Stomach smooth muscle (tissue), 2 donors: ENCODE measurements at regions not wholly inside any gene's neighbourhood (a gene's known extent, or its start where the extent isn't known, plus 50 kb on each side); places are given as distances from the start of the nearest gene placed in this dataset.

Experiments
- H3K27ac ChIP-seq: one replicate; pipeline ENCODE4 v1.7.0; 2013; ENCODE audit warnings: mild to moderate bottlenecking, low read length, inconsistent platforms
- H3K27me3 ChIP-seq, 2 donors: one replicate each; pipeline ENCODE4 v1.7.0; 2013; ENCODE audit warnings: low read length in 2 of 2; ENCODE audit not compliant: insufficient read depth in 2 of 2, control insufficient read depth in 1 of 2
- H3K36me3 ChIP-seq, 2 donors: one replicate each; pipeline ENCODE4 v1.7.0; 2013; ENCODE audit warnings: low read length in 2 of 2; ENCODE audit not compliant: control insufficient read depth in 2 of 2, insufficient read depth in 2 of 2
- H3K4me1 ChIP-seq: one replicate; pipeline ENCODE4 v1.7.0; 2013; ENCODE audit warnings: low read length; ENCODE audit not compliant: control insufficient read depth, insufficient read depth
- H3K4me3 ChIP-seq, 2 donors: one replicate each; pipeline ENCODE4 v1.7.0; 2013; ENCODE audit warnings: low read length in 2 of 2
- H3K9ac ChIP-seq, 2 donors: one replicate each; pipeline ENCODE4 v1.7.0; 2013; ENCODE audit warnings: low read length in 2 of 2, mild to moderate bottlenecking in 1 of 2
- H3K9me3 ChIP-seq, 2 donors: one replicate each; pipeline ENCODE4 v1.7.0; 2013; ENCODE audit warnings: low read length in 2 of 2; ENCODE audit not compliant: control insufficient read depth in 2 of 2
- donor health status: healthy.
- donor health status: Pancreatic carcinoma.

- Histone ChIP-seq H3K27me3 (no peaks in the 10 kb centered on the region), H3K4me1 (no peaks in the 10 kb centered on the region), H3K4me3 (no peak overlapping the region), H3K9ac (no peak overlapping the region), H3K9me3 (peaks cover 4 to 14% of the 10 kb centered on the region in 2 donors), H3K27ac (no peak overlapping the region), H3K36me3 (no peaks in the 10 kb centered on the region)
Measured at GRCh38 chr19:28669804-28670203, 543.1 kb downstream of the UQCRFS1 start.

DNA sequence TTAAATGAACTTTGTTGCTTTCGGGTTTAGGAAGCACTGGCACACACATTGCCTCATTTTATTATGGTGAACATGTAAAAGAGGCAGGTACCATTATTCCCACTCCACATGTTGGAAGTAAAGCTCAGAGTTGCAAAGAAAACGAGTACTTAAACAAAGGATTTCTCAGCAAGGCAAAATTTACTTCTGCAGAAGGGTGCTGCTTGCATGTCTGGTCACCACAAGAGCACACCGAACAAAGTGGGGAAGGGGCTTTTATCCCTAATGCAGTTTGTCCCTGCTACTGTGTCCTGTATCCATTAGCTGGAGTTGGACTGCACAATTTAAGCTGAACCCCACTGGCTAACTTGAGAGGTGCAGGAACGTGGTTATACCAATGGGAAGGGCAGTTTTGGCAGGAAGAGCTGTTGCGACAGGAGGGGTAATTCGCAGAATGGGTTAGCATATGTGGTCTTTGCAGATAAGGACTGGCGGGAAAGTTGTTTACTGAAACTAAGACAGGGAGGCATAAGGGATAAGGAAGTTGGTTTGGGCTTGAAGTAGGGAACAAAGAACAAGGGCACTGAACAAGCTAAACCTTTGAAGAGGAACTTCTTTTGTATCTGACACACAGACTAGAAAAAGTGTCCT, 545.5 kb downstream of the UQCRFS1 start:
- Histone ChIP-seq H3K4me1 (no peaks in the 10 kb centered on the region), H3K4me3 (no peak overlapping the region), H3K9me3 (peaks cover 4 to 13% of the 10 kb centered on the region in 2 donors), H3K36me3 (no peaks in the 10 kb centered on the region), H3K9ac (no peak overlapping the region), H3K27me3 (no peaks in the 10 kb centered on the region), H3K27ac (no peak overlapping the region)

- H3K4me1 ChIP-seq = no peaks in the 10 kb centered on the region
- H3K9ac ChIP-seq = no peak overlapping the region
- peaks cover 4 to 11% of the 10 kb centered on the region in 2 donors for H3K9me3 ChIP-seq
- H3K27ac ChIP-seq = no peak overlapping the region
- no peak overlapping the region for H3K4me3 ChIP-seq
- H3K27me3 ChIP-seq = no peaks in the 10 kb centered on the region
- H3K36me3 ChIP-seq = no peaks in the 10 kb centered on the region
Measured at GRCh38 chr19:28665748-28666147, 547.2 kb downstream of the UQCRFS1 start.

DNA sequence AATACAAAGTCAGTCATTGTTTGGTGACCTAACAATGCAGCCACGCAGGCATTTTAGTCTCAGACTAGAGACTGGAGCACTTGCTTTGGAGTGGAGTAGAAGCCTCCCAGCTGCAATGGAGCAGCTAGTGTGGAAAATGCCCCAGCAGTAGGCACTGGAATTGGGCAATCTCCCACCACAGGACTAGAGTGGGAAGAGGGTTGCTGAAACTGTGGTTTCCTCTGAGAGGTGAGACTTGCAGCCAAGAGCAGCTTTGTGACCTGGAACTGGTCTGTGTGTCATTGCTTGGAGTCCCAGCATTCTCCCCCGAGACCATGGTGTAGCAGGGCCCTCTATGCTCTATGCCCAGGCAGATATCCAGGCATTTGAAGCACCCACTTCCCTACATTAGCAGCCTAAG, 556.3 kb downstream of the UQCRFS1 start:
- H3K9me3 ChIP-seq = peaks cover 0 to 8% of the 10 kb centered on the region in 2 donors
- no peak overlapping the region for H3K4me3 ChIP-seq
- no peaks in the 10 kb centered on the region for H3K36me3 ChIP-seq
- H3K27ac ChIP-seq = no peak overlapping the region
- no peaks in the 10 kb centered on the region for H3K27me3 ChIP-seq
- no peaks in the 10 kb centered on the region for H3K4me1 ChIP-seq
- no peak overlapping the region for H3K9ac ChIP-seq

- Histone ChIP-seq H3K36me3 (no peaks in the 10 kb centered on the region), H3K4me1 (no peaks in the 10 kb centered on the region), H3K27ac (no peak overlapping the region), H3K9me3 (peaks cover 0 to 8% of the 10 kb centered on the region in 2 donors), H3K9ac (no peak overlapping the region), H3K4me3 (no peak overlapping the region), H3K27me3 (no peaks in the 10 kb centered on the region)
Measured at GRCh38 chr19:28655054-28655453, 557.9 kb downstream of the UQCRFS1 start.

GRCh38 chr19:28652765-28653164, 560.2 kb downstream of the UQCRFS1 start:
- Histone ChIP-seq H3K4me3 (no peak overlapping the region), H3K36me3 (no peaks in the 10 kb centered on the region), H3K9me3 (peaks cover 0 to 3% of the 10 kb centered on the region in 2 donors), H3K9ac (no peak overlapping the region), H3K27me3 (no peaks in the 10 kb centered on the region), H3K27ac (no peak overlapping the region), H3K4me1 (no peaks in the 10 kb centered on the region)

- H3K9me3 ChIP-seq = no peaks in the 10 kb centered on the region
- no peaks in the 10 kb centered on the region for H3K4me1 ChIP-seq
- no peaks in the 10 kb centered on the region for H3K36me3 ChIP-seq
- H3K4me3 ChIP-seq = no peak overlapping the region
- no peaks in the 10 kb centered on the region for H3K27me3 ChIP-seq
- no peak overlapping the region for H3K9ac ChIP-seq
- no peak overlapping the region for H3K27ac ChIP-seq
Measured at GRCh38 chr19:28646629-28647028, 566.3 kb downstream of the UQCRFS1 start.

DNA sequence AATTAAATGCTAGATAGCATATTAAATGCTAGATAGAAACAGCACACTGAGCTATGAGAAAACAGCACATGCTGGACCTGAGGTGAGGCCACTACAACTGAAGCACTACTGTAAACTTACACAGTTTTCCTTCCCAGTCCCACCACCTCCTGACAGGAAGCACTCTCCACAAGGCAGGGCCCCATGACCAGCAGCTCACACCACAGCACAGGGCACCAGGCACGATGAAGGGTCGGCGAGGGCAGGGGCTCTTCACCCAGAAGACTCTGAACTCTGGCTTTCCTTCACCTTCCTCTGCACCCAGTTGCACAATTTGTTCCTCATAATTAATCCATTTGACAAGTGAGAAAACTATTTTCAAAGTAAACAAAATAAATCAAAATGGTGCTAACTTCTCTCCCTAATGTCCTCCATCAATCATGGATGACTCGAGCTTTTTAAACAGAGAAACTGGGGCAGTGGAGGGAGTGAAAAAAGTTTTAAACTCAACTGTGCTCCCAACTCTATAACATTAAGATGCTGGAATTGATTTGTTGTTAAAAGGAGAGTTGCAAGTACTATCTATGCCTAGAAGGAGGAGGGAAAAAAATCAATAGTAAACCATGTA, 568.7 kb downstream of the UQCRFS1 start:
- Histone ChIP-seq H3K36me3 (no peaks in the 10 kb centered on the region), H3K4me3 (no peak overlapping the region), H3K9me3 (no peaks in the 10 kb centered on the region), H3K27me3 (no peaks in the 10 kb centered on the region), H3K9ac (no peak overlapping the region), H3K4me1 (no peaks in the 10 kb centered on the region), H3K27ac (no peak overlapping the region)

- Histone ChIP-seq H3K36me3 (no peaks in the 10 kb centered on the region), H3K9me3 (no peaks in the 10 kb centered on the region), H3K27me3 (no peaks in the 10 kb centered on the region), H3K9ac (no peak overlapping the region), H3K4me3 (no peak overlapping the region), H3K4me1 (no peaks in the 10 kb centered on the region), H3K27ac (no peak overlapping the region)
Measured at GRCh38 chr19:28642787-28643683, 569.9 kb downstream of the UQCRFS1 start.

GRCh38 chr19:28641395-28641794, 571.6 kb downstream of the UQCRFS1 start:
- no peaks in the 10 kb centered on the region for H3K4me1 ChIP-seq
- no peaks in the 10 kb centered on the region for H3K36me3 ChIP-seq
- H3K27ac ChIP-seq = no peak overlapping the region
- H3K27me3 ChIP-seq = no peaks in the 10 kb centered on the region
- no peak overlapping the region for H3K9ac ChIP-seq
- peaks cover 0 to 3% of the 10 kb centered on the region in 2 donors for H3K9me3 ChIP-seq
- H3K4me3 ChIP-seq = no peak overlapping the region
